Ammon's horn (tissue), 1 donor: ENCODE measurements at regions not wholly inside any gene's neighbourhood (a gene's known extent, or its start where the extent isn't known, plus 50 kb on each side); places are given as distances from the start of the nearest gene placed in this dataset.

ENCODE experiments used
- DNase-seq: peaks from one replicate; pipeline ENCODE4 v3.0.0-alpha.2; 2016; ENCODE audit warnings: low spot score

- DNase-seq = no peak
Observed at GRCh38 chr11:123303924-123304323, 108.9 kb upstream of the CLMP start.

GRCh38 chr11:123302751-123303195 is 107.7 kb upstream of the CLMP start:
- DNase-seq = no peak

GRCh38 chr11:123301696-123302400 is 106.8 kb upstream of the CLMP start:
- DNase-seq = peak; percentile 72

GRCh38 chr11:123301013-123301591 is 106.1 kb upstream of the CLMP start:
- DNase-seq = no peak

GRCh38 chr11:123299721-123300120 is 104.7 kb upstream of the CLMP start:
- no peak for DNase-seq

- DNase-seq = no peak
Observed at GRCh38 chr11:123298488-123299447, 103.7 kb upstream of the CLMP start.

- no peak for DNase-seq
Observed at GRCh38 chr11:123292647-123293046, 97.6 kb upstream of the CLMP start.

- DNase-seq = no peak
Observed at GRCh38 chr11:123291201-123291869, 96.3 kb upstream of the CLMP start.

GRCh38 chr11:123286761-123287160 is 91.7 kb upstream of the CLMP start:
- DNase-seq = no peak

- no peak for DNase-seq
Observed at GRCh38 chr11:123286255-123286654, 91.2 kb upstream of the CLMP start.

- no peak for DNase-seq
Observed at GRCh38 chr11:123284454-123284853, 89.4 kb upstream of the CLMP start.

GRCh38 chr11:123282597-123282996 is 87.5 kb upstream of the CLMP start:
- no peak for DNase-seq

GRCh38 chr11:123273616-123274015 is 78.6 kb upstream of the CLMP start:
- DNase-seq = no peak

GRCh38 chr11:123272565-123272964 is 77.5 kb upstream of the CLMP start:
- no peak for DNase-seq

GRCh38 chr11:123268156-123268555 is 73.1 kb upstream of the CLMP start:
- DNase-seq = no peak

- DNase-seq = no peak
Observed at GRCh38 chr11:123265951-123266350, 70.9 kb upstream of the CLMP start.

- no peak for DNase-seq
Observed at GRCh38 chr11:123264431-123264780, 69.4 kb upstream of the CLMP start.

- peak; percentile 81 for DNase-seq
Observed at GRCh38 chr11:123261345-123262106, 66.5 kb upstream of the CLMP start.

GRCh38 chr11:123260511-123261211 is 65.6 kb upstream of the CLMP start:
- DNase-seq = no peak

- DNase-seq = no peak
Observed at GRCh38 chr11:123258877-123259276, 63.8 kb upstream of the CLMP start.

- DNase-seq = no peak
Observed at GRCh38 chr11:123257370-123257769, 62.3 kb upstream of the CLMP start.
